Activated CD8-positive, alpha-beta T cell treated with anti-CD3 and anti-CD28 coated beads for 36 hours (primary cell): ENCODE measurements at regions not wholly inside any gene's neighbourhood (a gene's known extent, or its start where the extent isn't known, plus 50 kb on each side); places are given as distances from the start of the nearest gene placed in this dataset.

Source experiments
- ATAC-seq: fragments of 200-7000 bp; cut with Tn5 transposase; one replicate; pipeline ENCODE4 v1.10.0; 2021; ENCODE audit warnings: mild to moderate bottlenecking, moderate library complexity
- CTCF ChIA-PET: fragments of 350-600 bp; sonication (Branson Sonifier 250); formaldehyde crosslinking; loops from one replicate; lab custom pipeline; 2021; ENCODE audit warnings: antibody characterized with exemption; lab: Charles Lee
- POLR2A ChIA-PET: fragments of 350-600 bp; sonication (Branson Sonifier 250); formaldehyde crosslinking; loops from one replicate; lab custom pipeline; 2021; ENCODE audit warnings: antibody characterized with exemption; lab: Charles Lee
- DNase-seq: peaks from one replicate; pipeline ENCODE4 v3.0.0-alpha.2; 2020
- H3K27ac Mint-ChIP-seq: one replicate; pipeline ENCODE4 v1.8.0; 2021; ENCODE audit warnings: mild to moderate bottlenecking, mixed read lengths
- H3K27me3 Mint-ChIP-seq: one replicate; pipeline ENCODE4 v1.8.0; 2021; ENCODE audit warnings: mixed read lengths
- H3K36me3 Mint-ChIP-seq: one replicate; pipeline ENCODE4 v1.8.0; 2021; ENCODE audit warnings: low read depth, mixed read lengths
- H3K4me1 Mint-ChIP-seq: one replicate; pipeline ENCODE4 v1.8.0; 2021; ENCODE audit warnings: low read depth, mixed read lengths
- H3K4me3 Mint-ChIP-seq: one replicate; pipeline ENCODE4 v1.8.0; 2021; ENCODE audit warnings: mild to moderate bottlenecking, moderate library complexity, mixed read lengths
- H3K9me3 Mint-ChIP-seq: one replicate; pipeline ENCODE4 v1.8.0; 2021; ENCODE audit warnings: mixed read lengths
- intact Hi-C: fragments of 100-400 bp; cut with micrococcal nuclease; formaldehyde crosslinking; loops from one replicate; pipeline ENCODE4 v1.10.0; 2022
- TF ChIP-seq, protein P1 (sequence below): fragments of 200-600 bp; IDR thresholded peaks from one replicate; pipeline ENCODE4 v1.8.0; 2022; ENCODE audit warnings: antibody characterized with exemption, mild to moderate bottlenecking

DNA sequence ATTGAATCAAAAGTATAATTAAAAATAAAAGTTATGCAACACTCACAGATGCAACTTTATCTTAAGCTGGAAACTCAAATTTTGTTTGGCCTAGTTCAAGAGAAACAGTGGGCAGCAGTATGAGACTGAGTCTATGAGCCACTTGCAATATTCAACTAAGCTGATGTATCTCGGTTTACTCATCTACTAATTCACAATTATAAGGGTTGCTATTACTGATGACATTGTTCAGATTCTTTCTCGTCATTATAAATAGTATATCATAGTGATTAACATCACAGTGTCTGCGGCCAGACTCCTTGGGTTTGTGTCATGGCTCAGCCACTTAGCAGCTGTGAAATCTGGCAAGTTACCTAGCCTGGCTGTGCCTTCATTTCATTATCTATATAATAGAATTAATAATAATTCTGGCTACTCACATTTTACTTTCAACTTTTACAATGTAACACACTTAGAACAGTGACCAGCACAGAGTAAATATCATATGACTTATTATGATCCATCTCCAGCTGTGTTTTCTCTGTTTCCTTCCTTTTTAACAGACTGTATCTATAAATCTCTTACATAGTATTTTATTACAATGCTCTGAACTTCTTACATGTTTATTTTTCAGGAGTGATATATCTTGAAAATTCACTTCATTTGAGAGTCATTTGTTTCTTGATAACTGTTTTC lies 194.3 kb upstream of the RGS18 start:
- Mint-ChIP-seq H3K27me3 (no peaks in the 10 kb centered on the region), H3K4me3 (no peak overlapping the region), H3K27ac (no peak overlapping the region), H3K9me3 (no peaks in the 10 kb centered on the region), H3K4me1 (no peaks in the 10 kb centered on the region), H3K36me3 (no peaks in the 10 kb centered on the region)
- ChIA-PET CTCF (no interaction called here), POLR2A (no interaction called here)
- no peak for DNase-seq
- TF ChIP-seq, protein P1, sequence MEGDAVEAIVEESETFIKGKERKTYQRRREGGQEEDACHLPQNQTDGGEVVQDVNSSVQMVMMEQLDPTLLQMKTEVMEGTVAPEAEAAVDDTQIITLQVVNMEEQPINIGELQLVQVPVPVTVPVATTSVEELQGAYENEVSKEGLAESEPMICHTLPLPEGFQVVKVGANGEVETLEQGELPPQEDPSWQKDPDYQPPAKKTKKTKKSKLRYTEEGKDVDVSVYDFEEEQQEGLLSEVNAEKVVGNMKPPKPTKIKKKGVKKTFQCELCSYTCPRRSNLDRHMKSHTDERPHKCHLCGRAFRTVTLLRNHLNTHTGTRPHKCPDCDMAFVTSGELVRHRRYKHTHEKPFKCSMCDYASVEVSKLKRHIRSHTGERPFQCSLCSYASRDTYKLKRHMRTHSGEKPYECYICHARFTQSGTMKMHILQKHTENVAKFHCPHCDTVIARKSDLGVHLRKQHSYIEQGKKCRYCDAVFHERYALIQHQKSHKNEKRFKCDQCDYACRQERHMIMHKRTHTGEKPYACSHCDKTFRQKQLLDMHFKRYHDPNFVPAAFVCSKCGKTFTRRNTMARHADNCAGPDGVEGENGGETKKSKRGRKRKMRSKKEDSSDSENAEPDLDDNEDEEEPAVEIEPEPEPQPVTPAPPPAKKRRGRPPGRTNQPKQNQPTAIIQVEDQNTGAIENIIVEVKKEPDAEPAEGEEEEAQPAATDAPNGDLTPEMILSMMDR = no peak
- ATAC-seq = no peak
- intact Hi-C loops = no loop called here

DNA sequence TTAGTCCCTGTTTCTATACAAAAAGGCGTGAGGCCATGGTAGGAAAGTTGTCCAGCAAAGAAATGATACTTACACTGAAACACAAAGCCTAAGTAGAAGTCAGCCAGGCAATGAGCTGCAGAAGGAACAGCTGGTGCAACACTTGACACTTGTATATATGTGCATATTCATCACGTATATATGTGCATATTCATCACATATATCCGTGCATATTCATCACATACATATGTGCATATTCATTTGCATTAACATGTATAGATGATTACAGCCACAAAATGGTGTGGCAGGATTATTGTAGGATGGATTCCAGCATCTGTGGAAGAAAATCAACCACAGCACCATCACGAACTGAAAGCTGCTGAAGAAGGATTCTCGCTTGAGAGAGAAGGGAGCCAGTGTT lies 189.0 kb upstream of the RGS18 start:
- H3K27ac Mint-ChIP-seq = no peak overlapping the region
- no peak overlapping the region for H3K4me3 Mint-ChIP-seq
- CTCF ChIA-PET = no interaction called here
- no peaks in the 10 kb centered on the region for H3K4me1 Mint-ChIP-seq
- TF ChIP-seq, protein P1 = no peak
- intact Hi-C loops = no loop called here
- POLR2A ChIA-PET = no interaction called here
- no peaks in the 10 kb centered on the region for H3K9me3 Mint-ChIP-seq
- ATAC-seq (no peak), DNase-seq (no peak)
- H3K36me3 Mint-ChIP-seq = no peaks in the 10 kb centered on the region
- H3K27me3 Mint-ChIP-seq = no peaks in the 10 kb centered on the region

GRCh38 chr1:191970116-191970515 lies 188.1 kb upstream of the RGS18 start:
- POLR2A ChIA-PET = no interaction called here
- ATAC-seq = no peak
- TF ChIP-seq, protein P1 = no peak
- CTCF ChIA-PET = no interaction called here
- no peaks in the 10 kb centered on the region for H3K4me1 Mint-ChIP-seq
- H3K36me3 Mint-ChIP-seq = no peaks in the 10 kb centered on the region
- H3K4me3 Mint-ChIP-seq = no peak overlapping the region
- no peak for DNase-seq
- H3K27ac Mint-ChIP-seq = no peak overlapping the region
- H3K9me3 Mint-ChIP-seq = no peaks in the 10 kb centered on the region
- H3K27me3 Mint-ChIP-seq = no peaks in the 10 kb centered on the region
- intact Hi-C loops = no loop called here

DNA sequence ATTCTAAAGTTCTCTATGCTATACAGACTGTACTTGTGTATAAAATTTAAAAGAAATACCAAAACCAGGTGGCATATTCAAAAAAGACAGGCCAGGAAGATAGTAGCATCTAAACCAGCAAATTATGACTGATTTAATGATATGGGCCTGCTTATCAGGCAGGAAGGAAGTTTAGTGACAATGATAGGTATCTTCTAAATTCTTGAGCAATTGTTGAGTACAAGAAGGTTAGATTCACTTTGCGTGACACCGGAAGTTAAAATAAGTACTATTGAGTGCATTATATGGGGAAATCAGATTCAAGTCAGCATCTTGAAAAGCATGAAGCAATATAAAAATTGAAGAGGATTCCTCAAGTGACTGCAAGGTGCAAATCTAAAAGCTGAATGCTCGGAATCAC lies 186.8 kb upstream of the RGS18 start:
- no peak for DNase-seq

DNA sequence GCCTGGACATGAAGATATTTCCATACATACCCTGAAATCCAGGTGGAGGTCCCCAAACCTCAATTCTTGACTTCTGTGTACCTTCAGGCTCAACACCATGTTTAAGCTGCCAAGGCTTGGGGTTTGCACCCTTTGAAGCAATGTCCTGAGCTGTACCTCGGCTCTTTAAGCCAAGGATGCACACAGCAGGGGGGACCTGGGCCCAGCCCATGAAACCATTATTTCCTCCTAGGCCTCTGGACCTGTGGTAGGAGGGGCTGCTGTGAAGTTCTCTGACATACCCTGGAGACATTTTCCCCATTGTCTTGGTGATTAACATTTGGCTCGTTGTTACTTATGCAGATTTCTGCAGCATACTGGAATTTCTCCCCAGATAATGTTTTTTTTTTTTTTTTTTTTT lies 184.3 kb upstream of the RGS18 start:
- ATAC-seq (no peak), DNase-seq (no peak)
- no peaks in the 10 kb centered on the region for H3K27me3 Mint-ChIP-seq
- no peak overlapping the region for H3K27ac Mint-ChIP-seq
- POLR2A ChIA-PET = no interaction called here
- H3K4me3 Mint-ChIP-seq = no peak overlapping the region
- H3K4me1 Mint-ChIP-seq = no peaks in the 10 kb centered on the region
- intact Hi-C loops = no loop called here
- H3K9me3 Mint-ChIP-seq = no peaks in the 10 kb centered on the region
- no peaks in the 10 kb centered on the region for H3K36me3 Mint-ChIP-seq
- CTCF ChIA-PET = no interaction called here
- TF ChIP-seq, protein P1 = no peak

More for the DNA sequence above, 186.8 kb upstream of the RGS18 start:
- Mint-ChIP-seq H3K36me3 (no peaks in the 10 kb centered on the region), H3K27me3 (no peaks in the 10 kb centered on the region), H3K4me3 (no peak overlapping the region), H3K9me3 (no peaks in the 10 kb centered on the region), H3K4me1 (no peaks in the 10 kb centered on the region), H3K27ac (no peak overlapping the region)
- intact Hi-C loops = no loop called here
- no peak for ATAC-seq
- TF ChIP-seq, protein P1 = no peak
- CTCF ChIA-PET = no interaction called here
- POLR2A ChIA-PET = no interaction called here
